A549 (cell line): ENCODE measurements at regions not wholly inside any gene's neighbourhood (a gene's known extent, or its start where the extent isn't known, plus 50 kb on each side); places are given as distances from the start of the nearest gene placed in this dataset.

ENCODE experiments used
- ATAC-seq, 2 experiments: fragments of 200-7000 bp in 1 of 2; fragments of >200 bp in 1 of 2; cut with Nextera tagmentation in 1 of 2; cut with Tn5 transposase in 1 of 2; 3 replicates each; pipeline versions ENCODE4 v1.8.0 to v1.9.1; 2018 to 2020; ENCODE audit warnings: mild to moderate bottlenecking in 1 of 2, moderate library complexity in 1 of 2
- CTCF ChIA-PET: fragments of 300-600 bp; sonication (Branson Sonifier 250); formaldehyde crosslinking; extraction: SDS; loops from one replicate; lab custom pipeline; 2021; ENCODE audit warnings: antibody characterized with exemption, inconsistent platforms; lab: Yijun Ruan, JAX
- POLR2A ChIA-PET: fragments of 350-600 bp; formaldehyde crosslinking; extraction: SDS; loops from one replicate; lab custom pipeline; 2021; ENCODE audit warnings: antibody characterized with exemption, inconsistent platforms; lab: Yijun Ruan, JAX
- DNase-seq, 2 experiments: peaks; one replicate each; pipeline versions ENCODE4 v3.0.0 to v3.0.0-alpha.2; 2011 to 2016; ENCODE audit warnings: low read depth in 1 of 2, low spot score in 1 of 2
- FAIRE-seq: peaks from 2 replicates; lab custom pipeline; 2011; peaks lifted over from hg19 to GRCh38; lab: Jason Lieb, UNC
- H3K27ac ChIP-seq, 2 experiments: fragments of >200 bp; sonication (Bioruptor Twin); formaldehyde crosslinking; 3 replicates each; pipeline ENCODE4 v1.5.1; 2016 to 2017
- H3K4me1 ChIP-seq: fragments of >200 bp; sonication (Bioruptor Twin); formaldehyde crosslinking; 3 replicates; pipeline ENCODE4 v1.6.1; 2016
- H3K4me2 ChIP-seq: fragments of >200 bp; sonication (Bioruptor Twin); formaldehyde crosslinking; 3 replicates; pipeline ENCODE4 v1.6.1; 2016
- H3K4me3 ChIP-seq: fragments of >200 bp; sonication (Bioruptor Twin); formaldehyde crosslinking; 3 replicates; pipeline ENCODE4 v1.5.1; 2016
- H3K9me3 ChIP-seq: fragments of >200 bp; sonication (Bioruptor Twin); formaldehyde crosslinking; 3 replicates; pipeline ENCODE4 v1.6.1; 2016
- BHLHE40 ChIP-seq: IDR thresholded peaks from 2 replicates; pipeline ENCODE4 v1.6.1; 2012; ENCODE audit warnings: low read depth, low read length, inconsistent platforms
- FOSB ChIP-seq: fragments of 250-450 bp; sonication (Bioruptor Pico); IDR thresholded peaks from 2 replicates; pipeline ENCODE4 v1.5.0; 2020; ENCODE audit warnings: mild to moderate bottlenecking, moderate library complexity
- FOSL2 ChIP-seq, 2 experiments: fragments of 450-650 bp in 1 of 2; fragments of >200 bp in 1 of 2; sonication (Bioruptor Twin) in 1 of 2; formaldehyde crosslinking; IDR thresholded peaks; 2 replicates each; pipeline versions ENCODE4 v1.5.0 to v1.6.1; 2016 to 2020; ENCODE audit warnings: mild to moderate bottlenecking in 1 of 2, moderate library complexity in 1 of 2
- HOXB13 ChIP-seq: fragments of 250-450 bp; sonication (Bioruptor Pico); IDR thresholded peaks from 2 replicates; pipeline ENCODE4 v1.5.0; 2020; ENCODE audit warnings: low read depth, mild to moderate bottlenecking, moderate library complexity
- JUN ChIP-seq, 2 experiments: fragments of >200 bp; sonication (Bioruptor Twin); formaldehyde crosslinking; IDR thresholded peaks; 2 replicates in 1 of 2; 3 replicates in 1 of 2; pipeline ENCODE4 v1.6.1; 2016 to 2017
- KDM5A ChIP-seq: fragments of 200-600 bp; sonication (generic); IDR thresholded peaks from 2 replicates; pipeline ENCODE4 v1.6.1; 2016; ENCODE audit warnings: antibody characterized with exemption, mild to moderate bottlenecking
- MAZ ChIP-seq: fragments of 150-350 bp; IDR thresholded peaks from 2 replicates; pipeline ENCODE4 v1.6.1; 2014; ENCODE audit warnings: antibody characterized with exemption, low read depth, low read length, borderline replicate concordance
- NFE2L2 ChIP-seq: fragments of 150-350 bp; conservative IDR thresholded peaks from 2 replicates; pipeline ENCODE4 v1.6.1; 2014; ENCODE audit warnings: low read length
- NR3C1 ChIP-seq: fragments of >200 bp; sonication (Bioruptor Twin); formaldehyde crosslinking; IDR thresholded peaks from 3 replicates; pipeline ENCODE4 v1.6.1; 2017
- POLR2AphosphoS2 ChIP-seq: conservative IDR thresholded peaks from 2 replicates; pipeline ENCODE4 v1.6.1; 2012; ENCODE audit warnings: low read length, improper control_type of control experiment, inconsistent platforms
- RAD21 ChIP-seq, 2 experiments: fragments of >200 bp in 1 of 2; sonication (Bioruptor Twin) in 1 of 2; formaldehyde crosslinking in 1 of 2; IDR thresholded peaks in 1 of 2; conservative IDR thresholded peaks in 1 of 2; 2 replicates in 1 of 2; 3 replicates in 1 of 2; pipeline ENCODE4 v1.6.1; 2012 to 2018; ENCODE audit warnings: inconsistent platforms in 1 of 2
- RARB ChIP-seq: fragments of 250-450 bp; sonication (Bioruptor Pico); IDR thresholded peaks from 2 replicates; pipeline ENCODE4 v1.8.0; 2021; ENCODE audit warnings: mild to moderate bottlenecking, moderate library complexity
- SMC3 ChIP-seq: fragments of >200 bp; sonication (Bioruptor Twin); formaldehyde crosslinking; IDR thresholded peaks from 3 replicates; pipeline ENCODE4 v1.6.1; 2018; ENCODE audit warnings: inconsistent platforms
- TFCP2L1 ChIP-seq: fragments of 250-450 bp; sonication (Bioruptor Pico); IDR thresholded peaks from 2 replicates; pipeline ENCODE4 v1.5.0; 2021; ENCODE audit warnings: mild to moderate bottlenecking
- ZC3H11A ChIP-seq: fragments of 450-650 bp; IDR thresholded peaks from 2 replicates; pipeline ENCODE4 v1.6.1; 2014; ENCODE audit warnings: antibody characterized with exemption, mild to moderate bottlenecking
- ZNF302 ChIP-seq: fragments of 250-450 bp; sonication (Bioruptor Pico); IDR thresholded peaks from 2 replicates; pipeline ENCODE4 v1.9.0; 2021; ENCODE audit warnings: inconsistent platforms, mild to moderate bottlenecking, moderate library complexity
- WGBS: methylation state at CpG from one replicate; pipeline ENCODE4 v1.1.6; 2017; ENCODE audit errors: missing lambda C conversion rate; 5-methylcytosine and 5-hydroxymethylcytosine counted together
- TF ChIP-seq, protein P1 (sequence below): fragments of 150-350 bp; IDR thresholded peaks from 2 replicates; pipeline ENCODE4 v1.6.1; 2014; ENCODE audit warnings: low read depth, mild to moderate bottlenecking, low read length
- TF ChIP-seq, protein P2 (sequence below): fragments of >200 bp; sonication (Bioruptor Twin); formaldehyde crosslinking; IDR thresholded peaks from 3 replicates; pipeline ENCODE4 v1.6.1; 2016
- TF ChIP-seq, protein P3 (sequence below): fragments of 250-450 bp; sonication (Bioruptor Pico); IDR thresholded peaks from 2 replicates; pipeline ENCODE4 v1.5.0; 2020; ENCODE audit warnings: low read depth, mild to moderate bottlenecking, moderate library complexity
- TF ChIP-seq, protein P4 (sequence below): fragments of >200 bp; sonication (Bioruptor Twin); formaldehyde crosslinking; IDR thresholded peaks from 2 replicates; pipeline ENCODE4 v1.6.1; 2016
- TF ChIP-seq, protein P5 (sequence below): IDR thresholded peaks from 2 replicates; pipeline ENCODE4 v1.6.1; 2012
- TF ChIP-seq, protein P6 (sequence below): fragments of 450-650 bp; IDR thresholded peaks from 2 replicates; pipeline ENCODE4 v1.6.1; 2014; ENCODE audit warnings: antibody characterized with exemption
- TF ChIP-seq, protein P7 (sequence below): IDR thresholded peaks from 2 replicates; pipeline ENCODE4 v1.6.1; 2012

DNA sequence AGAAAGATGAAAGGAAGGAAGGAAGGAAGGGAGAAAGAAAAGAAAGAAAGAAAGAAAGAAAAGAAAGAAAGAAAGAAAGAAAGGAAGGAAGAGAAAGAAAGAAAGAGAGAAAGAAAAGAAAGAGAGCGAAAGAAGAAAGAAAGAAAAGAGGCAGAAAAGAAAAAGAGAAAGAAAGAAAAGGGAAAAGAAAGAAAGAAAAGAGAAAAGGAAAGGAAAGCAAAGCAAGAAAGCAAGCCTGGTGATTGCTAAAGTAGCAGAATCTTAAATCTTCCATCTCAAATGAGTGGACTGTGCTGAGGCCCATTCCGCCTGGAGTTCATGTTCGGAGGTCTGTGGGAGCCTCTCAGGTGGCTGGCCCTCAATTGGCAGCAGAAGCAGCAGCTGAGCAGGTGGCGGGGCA is 148.4 kb downstream of the TFAP2A start:
- Histone ChIP-seq H3K9me3 (no peaks in the 10 kb centered on the region), H3K4me2 (no peak overlapping the region), H3K4me3 (no peak overlapping the region), H3K4me1 (peaks cover 10% of the 10 kb centered on the region; the same call in 1 of the 3 replicates), H3K27ac (no peak overlapping the region)
- no peak for DNase-seq
- no peak for FAIRE-seq
- ChIA-PET CTCF (interaction anchor here (0.6 kb wide), 1 partner anchor 14 kb away, joined by 3 read pairs; no protein-coding TSS in a partner anchor), POLR2A (no interaction called here)
- ATAC-seq, result no peak
- WGBS, result 68% methylated on average over 4 of the region's 4 CpGs
- TF ChIP-seq ZNF302 (CRISPR knock-in tag) (no peak), HOXB13 (no peak), SMC3 (no peak), FOSB (CRISPR knock-in tag) (no peak), ZC3H11A (no peak), NFE2L2 (no peak), RAD21 (conservative IDR thresholded peaks at IDR 0.05 in 1 of 2, IDR thresholded peaks at IDR 0.05 in 1 of 2) (no peak), NR3C1 (no peak), JUN (IDR thresholded peaks at IDR 0.05) (no peak), MAZ (no peak), POLR2AphosphoS2 (no peak), RARB (no peak)
- TF ChIP-seq, protein P1, sequence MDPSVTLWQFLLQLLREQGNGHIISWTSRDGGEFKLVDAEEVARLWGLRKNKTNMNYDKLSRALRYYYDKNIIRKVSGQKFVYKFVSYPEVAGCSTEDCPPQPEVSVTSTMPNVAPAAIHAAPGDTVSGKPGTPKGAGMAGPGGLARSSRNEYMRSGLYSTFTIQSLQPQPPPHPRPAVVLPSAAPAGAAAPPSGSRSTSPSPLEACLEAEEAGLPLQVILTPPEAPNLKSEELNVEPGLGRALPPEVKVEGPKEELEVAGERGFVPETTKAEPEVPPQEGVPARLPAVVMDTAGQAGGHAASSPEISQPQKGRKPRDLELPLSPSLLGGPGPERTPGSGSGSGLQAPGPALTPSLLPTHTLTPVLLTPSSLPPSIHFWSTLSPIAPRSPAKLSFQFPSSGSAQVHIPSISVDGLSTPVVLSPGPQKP, result no peak
- TF ChIP-seq, protein P2, sequence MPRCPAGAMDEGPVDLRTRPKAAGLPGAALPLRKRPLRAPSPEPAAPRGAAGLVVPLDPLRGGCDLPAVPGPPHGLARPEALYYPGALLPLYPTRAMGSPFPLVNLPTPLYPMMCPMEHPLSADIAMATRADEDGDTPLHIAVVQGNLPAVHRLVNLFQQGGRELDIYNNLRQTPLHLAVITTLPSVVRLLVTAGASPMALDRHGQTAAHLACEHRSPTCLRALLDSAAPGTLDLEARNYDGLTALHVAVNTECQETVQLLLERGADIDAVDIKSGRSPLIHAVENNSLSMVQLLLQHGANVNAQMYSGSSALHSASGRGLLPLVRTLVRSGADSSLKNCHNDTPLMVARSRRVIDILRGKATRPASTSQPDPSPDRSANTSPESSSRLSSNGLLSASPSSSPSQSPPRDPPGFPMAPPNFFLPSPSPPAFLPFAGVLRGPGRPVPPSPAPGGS, result no peak
- TF ChIP-seq, protein P3, sequence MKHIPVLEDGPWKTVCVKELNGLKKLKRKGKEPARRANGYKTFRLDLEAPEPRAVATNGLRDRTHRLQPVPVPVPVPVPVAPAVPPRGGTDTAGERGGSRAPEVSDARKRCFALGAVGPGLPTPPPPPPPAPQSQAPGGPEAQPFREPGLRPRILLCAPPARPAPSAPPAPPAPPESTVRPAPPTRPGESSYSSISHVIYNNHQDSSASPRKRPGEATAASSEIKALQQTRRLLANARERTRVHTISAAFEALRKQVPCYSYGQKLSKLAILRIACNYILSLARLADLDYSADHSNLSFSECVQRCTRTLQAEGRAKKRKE, result no peak
- TF ChIP-seq, protein P4, sequence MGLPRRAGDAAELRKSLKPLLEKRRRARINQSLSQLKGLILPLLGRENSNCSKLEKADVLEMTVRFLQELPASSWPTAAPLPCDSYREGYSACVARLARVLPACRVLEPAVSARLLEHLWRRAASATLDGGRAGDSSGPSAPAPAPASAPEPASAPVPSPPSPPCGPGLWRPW, result no peak
- TF ChIP-seq, protein P5, sequence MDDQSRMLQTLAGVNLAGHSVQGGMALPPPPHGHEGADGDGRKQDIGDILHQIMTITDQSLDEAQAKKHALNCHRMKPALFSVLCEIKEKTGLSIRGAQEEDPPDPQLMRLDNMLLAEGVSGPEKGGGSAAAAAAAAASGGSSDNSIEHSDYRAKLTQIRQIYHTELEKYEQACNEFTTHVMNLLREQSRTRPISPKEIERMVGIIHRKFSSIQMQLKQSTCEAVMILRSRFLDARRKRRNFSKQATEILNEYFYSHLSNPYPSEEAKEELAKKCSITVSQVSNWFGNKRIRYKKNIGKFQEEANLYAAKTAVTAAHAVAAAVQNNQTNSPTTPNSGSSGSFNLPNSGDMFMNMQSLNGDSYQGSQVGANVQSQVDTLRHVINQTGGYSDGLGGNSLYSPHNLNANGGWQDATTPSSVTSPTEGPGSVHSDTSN, result no peak
- TF ChIP-seq, protein P6, sequence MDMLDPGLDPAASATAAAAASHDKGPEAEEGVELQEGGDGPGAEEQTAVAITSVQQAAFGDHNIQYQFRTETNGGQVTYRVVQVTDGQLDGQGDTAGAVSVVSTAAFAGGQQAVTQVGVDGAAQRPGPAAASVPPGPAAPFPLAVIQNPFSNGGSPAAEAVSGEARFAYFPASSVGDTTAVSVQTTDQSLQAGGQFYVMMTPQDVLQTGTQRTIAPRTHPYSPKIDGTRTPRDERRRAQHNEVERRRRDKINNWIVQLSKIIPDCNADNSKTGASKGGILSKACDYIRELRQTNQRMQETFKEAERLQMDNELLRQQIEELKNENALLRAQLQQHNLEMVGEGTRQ, result no peak
- TF ChIP-seq, protein P7, sequence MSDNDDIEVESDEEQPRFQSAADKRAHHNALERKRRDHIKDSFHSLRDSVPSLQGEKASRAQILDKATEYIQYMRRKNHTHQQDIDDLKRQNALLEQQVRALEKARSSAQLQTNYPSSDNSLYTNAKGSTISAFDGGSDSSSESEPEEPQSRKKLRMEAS, result no peak

DNA sequence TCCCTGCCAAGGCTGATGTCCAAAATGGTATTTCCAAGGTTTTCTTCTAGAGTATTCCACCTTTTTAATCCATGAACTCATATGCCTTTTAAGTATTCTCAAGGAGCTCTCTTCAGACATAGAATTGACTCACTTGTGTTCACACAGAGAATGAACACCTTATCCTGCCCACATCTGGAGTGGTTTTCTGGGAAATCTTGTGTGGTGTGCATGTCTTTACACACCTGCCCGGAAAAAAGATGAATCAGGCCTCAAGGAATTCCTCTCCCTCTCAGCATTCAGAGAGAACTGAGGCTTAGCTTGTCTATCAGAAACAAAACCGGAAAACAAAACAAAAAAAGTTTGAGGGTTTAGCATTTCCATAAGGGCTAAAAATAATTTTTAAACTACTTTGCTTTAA is 148.8 kb downstream of the TFAP2A start:
- no peak for FAIRE-seq
- Histone ChIP-seq H3K4me1 (peaks cover 10% of the 10 kb centered on the region; the same call in 1 of the 3 replicates), H3K9me3 (no peaks in the 10 kb centered on the region), H3K4me2 (no peak overlapping the region), H3K27ac (no peak overlapping the region), H3K4me3 (no peak overlapping the region)
- ChIA-PET CTCF (no interaction called here), POLR2A (no interaction called here)
- whole genome bisulfite sequencing, result 76% methylated on average over 2 of the region's 2 CpGs
- TF ChIP-seq TFCP2L1 (CRISPR knock-in tag), result no peak
- TF ChIP-seq, protein P2, result no peak
- no peak for TF ChIP-seq MAZ
- no peak for TF ChIP-seq BHLHE40
- no peak for TF ChIP-seq ZNF302 (CRISPR knock-in tag)
- TF ChIP-seq, protein P1, result no peak
- no peak for TF ChIP-seq FOSL2 (IDR thresholded peaks at IDR 0.05)
- no peak for TF ChIP-seq FOSL2 (CRISPR knock-in tag; IDR thresholded peaks at IDR 0.05)
- TF ChIP-seq KDM5A, result no peak
- no peak for TF ChIP-seq ZC3H11A
- DNase-seq, result no peak
- ATAC-seq, result no peak
